ENCODE measurements at regions not wholly inside any gene's neighbourhood (a gene's known extent, or its start where the extent isn't known, plus 50 kb on each side); places are given as distances from the start of the nearest gene placed in this dataset.
A peak's percentile ranks its signal among the peaks of the same experiment; 100 is the strongest.

DNA sequence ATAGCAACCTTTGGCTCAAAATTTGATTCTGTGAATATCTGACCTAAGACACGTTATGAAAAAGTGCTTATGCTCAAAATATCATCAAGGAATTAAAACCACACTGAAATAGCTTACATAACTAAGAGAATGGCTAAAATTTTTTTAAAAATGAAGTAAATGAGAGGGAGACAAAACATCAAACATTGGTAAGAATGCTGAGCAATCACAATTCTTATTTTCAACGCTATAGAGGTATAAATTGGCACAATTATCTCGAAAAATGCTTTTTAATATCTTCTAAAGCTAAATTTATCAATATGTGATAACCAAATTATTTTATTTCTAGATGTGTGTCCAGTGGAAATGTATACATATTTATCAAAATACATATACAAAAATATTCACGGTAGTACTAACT lies 381.3 kb downstream of the ANXA1 start:
- WGBS (ENCODE audit: insufficient coverage, low coverage, low lambda C conversion rate, missing lambda C conversion rate): 58% methylated on average over 4 of the region's 4 CpGs
- no peak overlapping the region for H3K4me3 ChIP-seq
- H3K4me1 ChIP-seq: no peaks in the 10 kb centered on the region
- intact Hi-C loops (cut with DNase I): no loop called here
- TF ChIP-seq POLR2A (IDR thresholded peaks at IDR 0.05): no peak
- TF ChIP-seq, protein P1, sequence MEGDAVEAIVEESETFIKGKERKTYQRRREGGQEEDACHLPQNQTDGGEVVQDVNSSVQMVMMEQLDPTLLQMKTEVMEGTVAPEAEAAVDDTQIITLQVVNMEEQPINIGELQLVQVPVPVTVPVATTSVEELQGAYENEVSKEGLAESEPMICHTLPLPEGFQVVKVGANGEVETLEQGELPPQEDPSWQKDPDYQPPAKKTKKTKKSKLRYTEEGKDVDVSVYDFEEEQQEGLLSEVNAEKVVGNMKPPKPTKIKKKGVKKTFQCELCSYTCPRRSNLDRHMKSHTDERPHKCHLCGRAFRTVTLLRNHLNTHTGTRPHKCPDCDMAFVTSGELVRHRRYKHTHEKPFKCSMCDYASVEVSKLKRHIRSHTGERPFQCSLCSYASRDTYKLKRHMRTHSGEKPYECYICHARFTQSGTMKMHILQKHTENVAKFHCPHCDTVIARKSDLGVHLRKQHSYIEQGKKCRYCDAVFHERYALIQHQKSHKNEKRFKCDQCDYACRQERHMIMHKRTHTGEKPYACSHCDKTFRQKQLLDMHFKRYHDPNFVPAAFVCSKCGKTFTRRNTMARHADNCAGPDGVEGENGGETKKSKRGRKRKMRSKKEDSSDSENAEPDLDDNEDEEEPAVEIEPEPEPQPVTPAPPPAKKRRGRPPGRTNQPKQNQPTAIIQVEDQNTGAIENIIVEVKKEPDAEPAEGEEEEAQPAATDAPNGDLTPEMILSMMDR (IDR thresholded peaks at IDR 0.05): no peak
- no peak overlapping the region for H3K27ac ChIP-seq
- no peak for DNase-seq
- no peaks in the 10 kb centered on the region for H3K27me3 ChIP-seq
- no peaks in the 10 kb centered on the region for H3K36me3 ChIP-seq
- ATAC-seq: no peak
- H3K9me3 ChIP-seq: no peaks in the 10 kb centered on the region

DNA sequence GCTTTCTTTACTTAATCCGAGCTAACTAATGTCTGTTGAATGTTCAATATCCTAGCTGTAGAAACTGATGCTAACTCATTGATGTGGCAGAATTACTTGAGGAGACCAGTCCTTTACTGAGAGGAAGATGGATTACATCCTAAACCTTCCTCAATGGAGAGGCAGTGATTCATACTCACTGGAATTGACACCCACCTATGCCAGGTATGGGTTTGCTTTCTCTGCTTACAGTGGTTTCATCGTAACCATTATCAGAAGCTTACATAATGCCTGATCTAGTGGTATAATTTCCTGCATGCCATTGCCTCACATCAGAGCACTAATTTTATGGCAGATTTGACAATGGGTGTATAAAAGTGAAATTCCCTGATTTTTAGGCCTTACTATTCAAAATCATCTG lies 384.7 kb downstream of the ANXA1 start:
- Histone ChIP-seq H3K4me3 (no peak overlapping the region), H3K9me3 (no peaks in the 10 kb centered on the region), H3K27me3 (no peaks in the 10 kb centered on the region), H3K4me1 (peaks cover 0 to 2% (median 0%) of the 10 kb centered on the region in 4 donors), H3K36me3 (no peaks in the 10 kb centered on the region), H3K27ac (no peak overlapping the region)
- DNase-seq (no peak), ATAC-seq (no peak)
- TF ChIP-seq, protein P1 (IDR thresholded peaks at IDR 0.05): no peak
- TF ChIP-seq POLR2A (IDR thresholded peaks at IDR 0.05): no peak
- WGBS (ENCODE audit: insufficient coverage, low coverage, low lambda C conversion rate, missing lambda C conversion rate): 83% methylated on average over 1 of the region's 2 CpGs
- intact Hi-C loops (cut with DNase I): no loop called here

- no peak for ATAC-seq
- Histone ChIP-seq H3K27ac (no peak overlapping the region), H3K4me3 (no peak overlapping the region), H3K9me3 (no peaks in the 10 kb centered on the region), H3K36me3 (no peaks in the 10 kb centered on the region), H3K27me3 (no peaks in the 10 kb centered on the region), H3K4me1 (peaks cover 0 to 2% (median 0%) of the 10 kb centered on the region in 4 donors)
- no peak for TF ChIP-seq POLR2A (IDR thresholded peaks at IDR 0.05)
- TF ChIP-seq, protein P1 (IDR thresholded peaks at IDR 0.05): no peak
- 89% methylated on average over 3 of the region's 5 CpGs for WGBS (ENCODE audit: insufficient coverage, low coverage, low lambda C conversion rate, missing lambda C conversion rate)
- intact Hi-C loops (cut with DNase I): no loop called here
- DNase-seq: no peak
Measured at GRCh38 chr9:73537561-73537960, 385.9 kb downstream of the ANXA1 start.

GRCh38 chr9:73539881-73540390 lies 388.3 kb downstream of the ANXA1 start:
- TF ChIP-seq POLR2A (IDR thresholded peaks at IDR 0.05): no peak
- TF ChIP-seq, protein P1 (IDR thresholded peaks at IDR 0.05): no peak
- H3K27me3 ChIP-seq: no peaks in the 10 kb centered on the region
- 84% methylated on average over 7 of the region's 7 CpGs for WGBS (ENCODE audit: insufficient coverage, low coverage, low lambda C conversion rate, missing lambda C conversion rate)
- DNase-seq (no peak), ATAC-seq (no peak)
- intact Hi-C loops (cut with DNase I): no loop called here
- no peak overlapping the region for H3K27ac ChIP-seq
- no peaks in the 10 kb centered on the region for H3K9me3 ChIP-seq
- no peaks in the 10 kb centered on the region for H3K36me3 ChIP-seq
- H3K4me3 ChIP-seq: no peak overlapping the region
- H3K4me1 ChIP-seq: peaks cover 0 to 20% (median 5%) of the 10 kb centered on the region in 4 donors

DNA sequence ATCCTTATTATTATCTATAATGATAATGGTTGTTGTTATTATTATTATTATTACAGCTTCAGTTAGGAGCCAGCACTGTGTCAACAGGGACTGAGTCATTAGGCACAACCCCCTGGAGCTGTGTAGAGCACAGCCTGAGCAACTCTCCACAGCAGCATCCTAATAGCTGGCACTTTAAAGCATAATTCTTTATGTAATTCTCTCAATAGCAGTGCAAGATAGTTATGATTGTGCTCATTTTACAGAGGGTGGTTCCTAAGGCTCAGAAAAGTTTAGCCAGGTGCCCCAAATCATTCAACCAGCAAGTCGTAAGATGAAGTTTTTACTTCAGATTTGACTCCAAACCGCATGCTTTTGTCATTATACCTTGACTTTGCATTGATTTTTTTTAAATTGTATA lies 390.3 kb downstream of the ANXA1 start:
- peak in 1 of 4 donors; percentile 15 for ATAC-seq
- 43% methylated on average over 2 of the region's 2 CpGs for WGBS (ENCODE audit: insufficient coverage, low coverage, low lambda C conversion rate, missing lambda C conversion rate)
- TF ChIP-seq, protein P1 (IDR thresholded peaks at IDR 0.05): no peak
- TF ChIP-seq POLR2A (IDR thresholded peaks at IDR 0.05): no peak

More for the DNA sequence above, 390.3 kb downstream of the ANXA1 start:
- Histone ChIP-seq H3K9me3 (no peaks in the 10 kb centered on the region), H3K4me1 (peaks cover 0 to 24% (median 7%) of the 10 kb centered on the region in 4 donors), H3K4me3 (no peak overlapping the region), H3K36me3 (no peaks in the 10 kb centered on the region), H3K27ac (no peak overlapping the region), H3K27me3 (no peaks in the 10 kb centered on the region)
- no peak for DNase-seq
- intact Hi-C loops (cut with DNase I): no loop called here
